GM13977 (cell line): ENCODE measurements at regions not wholly inside any gene's neighbourhood (a gene's known extent, or its start where the extent isn't known, plus 50 kb on each side); places are given as distances from the start of the nearest gene placed in this dataset.

Experiments used
- DNase-seq: peaks from one replicate; pipeline ENCODE4 v3.0.0; 2012; ENCODE audit warnings: low spot score
- CTCF ChIP-seq: IDR thresholded peaks from 2 replicates; pipeline ENCODE4 v1.5.1; 2012; ENCODE audit warnings: mild to moderate bottlenecking, control low read depth; ENCODE audit not compliant: insufficient read depth; ENCODE audit errors: extremely low read depth, missing control alignments
- in situ Hi-C: fragments of 300-500 bp; cut with MboI; formaldehyde crosslinking; loops from one replicate; pipeline ENCODE4 v1.12.0; 2022; ENCODE audit warnings: low sequenced_read_pairs, low pct_unique_long_range_greater_than_20kb, mixed read lengths, inconsistent platforms; ENCODE audit not compliant: unreplicated experiment

- in situ Hi-C loops: no loop called here
Measured at GRCh38 chr2:120596990-120597594, 138.6 kb upstream of the GLI2 start.

GRCh38 chr2:120597595-120598193, 138.0 kb upstream of the GLI2 start:
- in situ Hi-C loops: no loop called here

More at GRCh38 chr2:120596990-120597594, 138.6 kb upstream of the GLI2 start:
- DNase-seq: no peak
- no peak for TF ChIP-seq CTCF

GRCh38 chr2:120598416-120598815, 137.3 kb upstream of the GLI2 start:
- in situ Hi-C loops: no loop called here

More at GRCh38 chr2:120597595-120598193, 138.0 kb upstream of the GLI2 start:
- DNase-seq: no peak
- TF ChIP-seq CTCF: no peak

GRCh38 chr2:120599072-120599471, 136.6 kb upstream of the GLI2 start:
- TF ChIP-seq CTCF: no peak
- in situ Hi-C loops: no loop called here
- no peak for DNase-seq

More at GRCh38 chr2:120598416-120598815, 137.3 kb upstream of the GLI2 start:
- DNase-seq: no peak
- TF ChIP-seq CTCF: no peak

GRCh38 chr2:120599656-120600055, 136.0 kb upstream of the GLI2 start:
- in situ Hi-C loops: no loop called here
- TF ChIP-seq CTCF: no peak
- DNase-seq: no peak

- no peak for TF ChIP-seq CTCF
- in situ Hi-C loops: no loop called here
- no peak for DNase-seq
Measured at GRCh38 chr2:120600335-120600734, 135.3 kb upstream of the GLI2 start.
